Gastrocnemius medialis (tissue), 4 donors: ENCODE measurements at regions not wholly inside any gene's neighbourhood (a gene's known extent, or its start where the extent isn't known, plus 50 kb on each side); places are given as distances from the start of the nearest gene placed in this dataset.

Source experiments
- CTCF ChIP-seq, 5 experiments: fragments of 450-650 bp in 3 of 5; fragments of 200-600 bp in 2 of 5; sonication (generic) in 2 of 5; IDR thresholded peaks in 4 of 5; conservative IDR thresholded peaks in 1 of 5; 1 replicate in 4 of 5; 2 replicates in 1 of 5; pipeline ENCODE4 v1.5.1; 2016 to 2019; ENCODE audit warnings: antibody characterized with exemption in 5 of 5, mild to moderate bottlenecking in 3 of 5, moderate library complexity in 3 of 5
- POLR2A ChIP-seq, 2 donors: fragments of 450-650 bp; IDR thresholded peaks; one replicate each; pipeline ENCODE4 v1.6.1; 2017; ENCODE audit warnings: antibody characterized with exemption in 2 of 2, mild to moderate bottlenecking in 2 of 2, moderate library complexity in 2 of 2

DNA sequence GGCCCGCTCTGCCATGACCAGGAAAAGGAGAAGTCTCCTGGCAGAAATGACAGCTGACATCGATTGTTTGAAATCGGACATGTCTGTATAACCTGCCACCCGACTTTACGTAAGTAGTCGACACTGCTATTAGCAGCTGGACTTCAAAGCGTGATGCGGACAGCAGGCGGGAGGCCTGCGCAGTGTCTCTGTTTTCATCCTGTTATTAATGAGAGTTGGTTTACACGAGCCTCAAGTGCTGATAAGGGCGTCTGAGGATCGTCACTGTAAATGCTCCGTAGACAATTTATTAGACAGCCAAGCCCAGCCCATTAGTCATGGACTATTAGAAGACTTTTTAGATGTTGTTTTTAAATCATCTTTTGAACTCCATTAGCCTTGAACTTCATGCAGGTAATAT is 328.3 kb downstream of the FOXL1 start:
- no peak for TF ChIP-seq CTCF (IDR thresholded peaks at IDR 0.05 in 4 of 5, conservative IDR thresholded peaks at IDR 0.05 in 1 of 5)
- no peak for TF ChIP-seq POLR2A (IDR thresholded peaks at IDR 0.05)
